A172 (cell line): ENCODE measurements at regions not wholly inside any gene's neighbourhood (a gene's known extent, or its start where the extent isn't known, plus 50 kb on each side); places are given as distances from the start of the nearest gene placed in this dataset.

Experiments
- DNase-seq: peaks from one replicate; pipeline ENCODE4 v3.0.0-alpha.2; 2015; ENCODE audit warnings: low spot score

DNA sequence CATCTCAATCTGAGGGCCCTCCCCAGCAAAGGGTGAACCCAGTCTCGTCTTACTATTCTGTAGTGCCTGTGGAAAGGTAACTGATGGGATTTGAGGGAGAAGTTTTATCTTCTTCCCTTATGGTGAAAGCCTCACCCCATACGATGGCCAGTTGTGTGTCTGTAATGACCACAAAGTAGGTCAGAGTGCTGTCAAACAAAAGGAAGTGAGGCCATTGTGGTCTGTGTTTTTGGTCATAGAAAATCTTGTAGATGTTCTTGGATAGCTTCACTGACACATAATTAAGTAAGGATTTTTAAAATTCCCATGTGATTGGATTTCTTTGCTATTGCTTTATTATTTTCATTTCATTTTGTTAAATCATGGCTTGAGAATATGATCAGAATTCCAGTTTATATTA is 505.1 kb upstream of the KLF4 start:
- DNase-seq, result no peak

- no peak for DNase-seq
Observed at GRCh38 chr9:107992271-107992670, 502.7 kb upstream of the KLF4 start.

DNA sequence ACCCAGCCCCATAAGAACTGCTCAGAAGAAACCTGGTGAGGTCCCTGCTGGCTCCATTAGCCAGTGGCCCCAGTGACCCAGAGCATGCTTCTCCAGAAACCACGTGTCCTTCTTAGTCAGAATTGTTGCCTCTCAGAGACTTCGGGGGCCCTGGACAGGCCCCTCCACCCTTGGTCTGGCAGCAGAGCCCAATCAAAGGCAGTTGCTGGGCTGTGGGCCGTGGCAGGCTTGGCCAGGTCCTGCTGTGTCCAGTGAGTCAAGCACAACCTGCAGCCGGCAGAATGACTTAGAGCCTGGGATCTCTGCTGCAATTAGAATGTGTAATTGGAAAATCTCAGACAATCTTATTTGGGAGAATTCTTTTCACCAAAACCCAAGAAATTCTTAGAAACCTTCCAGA is 502.0 kb upstream of the KLF4 start:
- DNase-seq, result no peak

GRCh38 chr9:107989544-107989943 is 500.0 kb upstream of the KLF4 start:
- no peak for DNase-seq

GRCh38 chr9:107989099-107989498 is 499.5 kb upstream of the KLF4 start:
- no peak for DNase-seq

- no peak for DNase-seq
Observed at GRCh38 chr9:107984956-107985355, 495.4 kb upstream of the KLF4 start.

GRCh38 chr9:107983762-107984161 is 494.2 kb upstream of the KLF4 start:
- no peak for DNase-seq

DNA sequence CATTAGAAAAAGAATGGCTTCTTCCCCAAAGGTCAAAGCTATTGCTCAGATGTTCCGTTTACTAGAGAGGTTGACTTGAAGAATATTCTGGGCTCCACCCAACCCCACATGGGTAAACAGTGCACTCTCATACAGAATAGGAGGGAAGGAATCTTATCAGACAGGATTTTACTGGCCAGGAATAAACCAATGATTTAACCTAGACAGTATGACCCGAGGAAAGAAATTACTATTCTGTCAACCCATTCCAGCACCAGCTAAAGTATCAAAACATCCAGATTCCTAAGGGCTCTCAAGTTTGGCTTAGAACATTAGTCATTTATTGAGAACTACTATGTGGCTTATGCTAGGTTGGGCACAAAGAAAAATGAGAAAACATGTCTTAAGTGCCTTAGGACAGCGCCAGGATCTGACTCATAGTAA is 493.6 kb upstream of the KLF4 start:
- no peak for DNase-seq

- no peak for DNase-seq
Observed at GRCh38 chr9:107982745-107983144, 493.2 kb upstream of the KLF4 start.

DNA sequence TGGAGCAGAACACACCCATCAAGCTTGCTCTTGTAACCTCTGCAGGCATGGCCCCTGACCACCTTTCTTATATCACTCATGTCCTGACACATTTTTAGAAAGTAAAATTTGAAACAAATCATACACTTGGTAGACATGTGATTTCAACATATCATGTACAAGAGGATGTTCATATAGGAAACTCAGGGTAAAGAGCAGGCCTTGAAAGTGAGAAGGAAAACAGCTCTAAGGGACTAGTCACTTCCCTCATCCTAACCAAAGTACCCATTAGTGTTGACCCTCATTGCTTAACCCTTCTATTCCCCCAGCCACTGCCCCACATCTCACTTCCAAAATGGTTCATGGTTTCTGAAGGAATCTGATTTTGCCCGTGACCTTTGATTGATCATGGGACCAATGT is 492.4 kb upstream of the KLF4 start:
- no peak for DNase-seq

- no peak for DNase-seq
Observed at GRCh38 chr9:107980984-107981383, 491.4 kb upstream of the KLF4 start.

DNA sequence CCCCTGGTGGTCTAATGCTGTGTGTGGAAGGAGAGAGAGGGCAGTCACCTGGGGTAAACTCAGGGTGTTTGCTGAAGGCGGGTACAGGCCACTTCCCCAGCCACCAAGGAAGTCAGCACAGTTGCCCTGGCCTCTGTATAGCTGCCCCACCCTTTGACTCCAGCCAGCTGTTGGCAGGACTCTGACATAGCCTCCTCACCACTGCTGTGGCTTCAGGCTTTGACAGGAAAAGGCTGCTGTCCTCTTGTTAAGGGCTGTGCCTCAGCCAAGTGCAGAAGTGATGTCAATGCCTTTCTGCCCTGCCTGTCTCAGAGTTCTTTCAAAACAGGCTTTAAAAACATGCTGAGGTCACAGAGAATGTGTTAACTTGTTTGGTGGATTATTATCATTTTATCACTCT is 487.2 kb upstream of the KLF4 start:
- no peak for DNase-seq

DNA sequence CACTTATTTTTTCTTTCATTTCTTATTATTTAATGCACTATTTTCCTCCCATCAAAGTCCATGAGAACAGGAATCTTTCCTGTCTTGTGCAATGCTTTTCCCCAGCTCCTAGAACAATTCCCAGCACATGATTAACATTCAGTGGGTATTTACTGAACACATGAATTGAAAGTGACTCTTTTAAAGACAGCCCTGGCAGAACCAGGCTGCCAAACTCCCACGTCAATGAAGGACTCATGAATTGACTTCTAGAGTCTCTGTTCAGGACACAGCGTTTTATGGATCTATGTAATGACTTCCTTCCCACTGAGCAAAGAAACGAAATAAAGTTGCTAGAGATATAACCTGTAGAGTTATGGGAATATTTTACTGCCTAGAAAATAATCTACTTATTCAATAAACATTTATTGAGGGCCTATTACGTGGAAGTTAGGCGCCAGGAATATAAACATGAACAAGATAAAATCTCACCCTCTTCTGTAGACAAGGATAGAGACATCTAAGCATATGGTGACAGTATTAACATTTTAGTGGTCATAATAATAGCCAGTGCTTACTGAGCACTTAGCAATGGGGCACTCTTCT is 485.9 kb upstream of the KLF4 start:
- no peak for DNase-seq

DNA sequence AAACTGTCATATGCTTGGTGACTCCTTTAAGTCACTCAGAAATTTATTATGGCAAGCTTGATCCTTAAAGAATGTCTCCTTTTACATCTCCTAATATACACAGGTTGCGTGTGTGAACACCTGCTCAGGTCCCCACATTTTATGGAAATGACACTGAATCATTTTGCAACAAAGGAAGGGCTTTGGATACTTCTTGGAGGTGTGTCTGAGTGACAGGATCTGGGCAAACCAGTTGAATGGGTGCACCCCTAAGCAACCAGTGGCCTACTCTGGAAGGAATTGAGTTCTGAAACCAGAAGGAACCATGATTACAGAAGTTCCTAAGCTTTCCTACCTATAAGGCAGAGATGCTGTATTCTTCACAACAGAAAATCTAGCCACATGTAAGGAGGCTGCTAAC is 483.9 kb upstream of the KLF4 start:
- no peak for DNase-seq

- no peak for DNase-seq
Observed at GRCh38 chr9:107972346-107972745, 482.8 kb upstream of the KLF4 start.

DNA sequence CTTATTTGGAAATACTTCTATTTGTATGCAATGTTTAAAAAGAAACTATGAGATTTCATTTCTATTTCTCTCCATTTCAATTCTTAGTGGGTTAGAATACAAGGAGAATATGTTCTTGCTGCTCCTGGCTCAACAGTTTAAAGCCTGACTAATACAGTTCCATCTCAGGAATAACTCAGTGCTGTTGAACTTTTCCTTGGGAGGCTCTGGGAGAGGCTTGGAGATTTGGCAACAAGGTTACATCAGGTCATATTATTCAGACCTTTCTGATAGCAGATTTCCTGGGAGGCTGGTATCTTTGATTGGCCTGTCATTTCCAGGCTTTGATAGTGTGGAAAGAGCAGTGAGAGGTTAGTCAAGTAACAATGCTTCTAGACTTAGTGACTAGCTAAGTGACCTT is 481.7 kb upstream of the KLF4 start:
- DNase-seq, result no peak

DNA sequence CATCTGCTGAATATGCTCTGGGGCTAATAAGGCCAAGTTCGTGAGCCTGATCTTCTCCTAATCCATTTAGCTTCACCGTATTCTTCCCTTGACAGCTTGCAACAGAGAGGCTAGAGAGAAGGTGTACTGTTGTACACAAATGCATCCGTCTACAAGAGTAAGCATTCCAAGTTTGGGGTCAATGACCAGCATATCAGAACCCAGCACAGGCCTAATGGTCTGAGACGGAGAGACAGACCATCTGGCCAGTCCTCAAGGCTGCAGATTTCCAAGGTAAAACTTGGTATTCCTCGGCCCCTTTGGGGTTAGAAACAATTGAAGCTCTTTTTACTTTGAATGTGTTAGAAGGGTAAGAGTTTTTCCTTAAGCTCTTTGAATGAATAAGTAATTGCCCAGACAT is 481.2 kb upstream of the KLF4 start:
- DNase-seq, result no peak

DNA sequence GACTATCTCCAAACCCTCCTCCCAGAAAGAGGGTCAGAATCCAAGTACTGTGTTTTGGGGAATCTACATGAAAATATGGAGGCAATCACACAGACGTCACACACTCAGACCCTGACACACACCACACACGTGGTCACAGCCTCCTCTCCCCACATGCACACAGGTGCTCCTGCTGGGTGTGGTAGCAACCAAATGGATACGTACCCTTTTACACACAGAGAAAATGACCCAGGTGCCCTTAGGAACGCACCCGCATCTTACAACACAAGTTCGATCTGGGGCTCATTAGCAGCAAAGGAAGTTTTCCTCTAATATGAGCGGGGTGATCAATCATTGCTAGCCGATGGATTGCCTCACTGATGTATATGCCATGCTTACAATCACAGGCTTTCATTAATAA is 480.2 kb upstream of the KLF4 start:
- no peak for DNase-seq

DNA sequence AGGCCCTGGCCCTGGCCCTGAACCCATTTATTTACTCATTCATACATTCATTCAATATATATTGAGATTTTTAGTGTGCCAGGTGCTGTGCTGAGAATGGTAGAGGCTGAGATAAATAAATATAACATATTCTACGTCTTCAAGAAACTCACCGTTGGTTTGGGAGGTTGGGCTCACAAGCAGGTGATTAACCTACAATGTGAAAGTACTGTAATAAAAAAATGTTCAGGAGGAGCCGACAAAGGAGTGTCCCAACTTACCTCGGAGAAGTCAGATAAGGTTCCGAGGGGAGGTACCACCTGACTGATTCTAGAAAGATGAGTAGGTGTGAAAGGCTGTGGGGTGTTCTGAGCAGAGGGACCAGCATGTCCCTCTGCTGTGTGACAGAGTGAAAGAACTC is 479.6 kb upstream of the KLF4 start:
- no peak for DNase-seq

- no peak for DNase-seq
Observed at GRCh38 chr9:107963246-107963645, 473.7 kb upstream of the KLF4 start.

DNA sequence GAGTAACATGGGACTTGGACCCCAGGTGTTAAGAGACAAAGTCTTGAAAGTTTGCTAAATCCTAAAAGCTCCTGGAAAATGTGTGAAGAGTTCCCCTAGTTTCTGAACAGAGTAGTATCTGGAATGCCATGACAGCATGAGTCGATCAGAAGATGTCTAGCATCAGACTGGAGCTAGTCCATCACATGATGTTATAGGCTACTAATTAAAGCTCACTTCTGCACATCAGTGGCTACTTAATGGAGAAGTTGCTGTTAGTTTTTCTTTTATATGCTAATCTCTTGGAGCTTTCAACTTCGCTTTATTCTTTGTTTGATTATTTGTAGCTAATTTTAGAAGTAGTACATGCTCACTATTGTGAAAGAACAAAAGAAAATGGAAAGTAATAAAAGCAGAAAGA is 471.3 kb upstream of the KLF4 start:
- no peak for DNase-seq

GRCh38 chr9:107954312-107954711 is 464.7 kb upstream of the KLF4 start:
- no peak for DNase-seq

- no peak for DNase-seq
Observed at GRCh38 chr9:107953556-107954125, 464.1 kb upstream of the KLF4 start.

GRCh38 chr9:107952773-107953172 is 463.2 kb upstream of the KLF4 start:
- peak; percentile 25 for DNase-seq
